H7 (cell line): ENCODE measurements at regions not wholly inside any gene's neighbourhood (a gene's known extent, or its start where the extent isn't known, plus 50 kb on each side); places are given as distances from the start of the nearest gene placed in this dataset.

Source experiments
- DNase-seq: peaks from one replicate; pipeline ENCODE4 v3.0.0; 2012
- H3K27me3 ChIP-seq: 2 replicates; pipeline ENCODE4 v1.6.0; 2011; ENCODE audit warnings: mild to moderate bottlenecking, low read length; ENCODE audit not compliant: control insufficient read depth, insufficient read depth
- H3K36me3 ChIP-seq: replicated peaks from 2 replicates; pipeline ENCODE4 v1.5.1; 2011; ENCODE audit warnings: low read length; ENCODE audit not compliant: control insufficient read depth, insufficient read depth
- H3K4me3 ChIP-seq: 2 replicates; pipeline ENCODE4 v1.5.1; 2011; ENCODE audit warnings: low read depth, mild to moderate bottlenecking, control low read depth, low read length, moderate library complexity; ENCODE audit not compliant: insufficient read depth

GRCh38 chr11:45063669-45064068 lies 82.8 kb upstream of the PRDM11 start:
- no peaks in the 10 kb centered on the region for H3K27me3 ChIP-seq
- no peak for DNase-seq
- no peaks in the 10 kb centered on the region for H3K36me3 ChIP-seq
- no peak overlapping the region for H3K4me3 ChIP-seq

GRCh38 chr11:45067966-45068365 lies 78.5 kb upstream of the PRDM11 start:
- no peaks in the 10 kb centered on the region for H3K36me3 ChIP-seq
- no peak overlapping the region for H3K4me3 ChIP-seq
- no peaks in the 10 kb centered on the region; the same call in 1 of the 2 replicates for H3K27me3 ChIP-seq
- DNase-seq, result no peak

- no peaks in the 10 kb centered on the region for H3K36me3 ChIP-seq
- no peak for DNase-seq
- H3K27me3 ChIP-seq, result peaks cover 2% of the 10 kb centered on the region; the same call in 1 of the 2 replicates
Measured at GRCh38 chr11:45071232-45071631, 75.2 kb upstream of the PRDM11 start.

GRCh38 chr11:45073685-45074141 lies 72.7 kb upstream of the PRDM11 start:
- Histone ChIP-seq H3K27me3 (peaks cover 2% of the 10 kb centered on the region; the same call in 1 of the 2 replicates), H3K4me3 (no peak overlapping the region), H3K36me3 (no peaks in the 10 kb centered on the region)
- DNase-seq, result no peak

More at GRCh38 chr11:45071232-45071631, 75.2 kb upstream of the PRDM11 start:
- no peak overlapping the region for H3K4me3 ChIP-seq

- 0 out of 2 replicates have a peak, but pooled peaks cover 2% of the 10 kb centered on the region for H3K27me3 ChIP-seq
- DNase-seq, result no peak
Measured at GRCh38 chr11:45075519-45075918, 70.9 kb upstream of the PRDM11 start.

GRCh38 chr11:45075952-45076351 lies 70.5 kb upstream of the PRDM11 start:
- 0 out of 2 replicates have a peak, but pooled peaks cover 2% of the 10 kb centered on the region for H3K27me3 ChIP-seq
- no peak for DNase-seq
- H3K4me3 ChIP-seq, result no peak overlapping the region

More at GRCh38 chr11:45075519-45075918, 70.9 kb upstream of the PRDM11 start:
- H3K4me3 ChIP-seq, result no peak overlapping the region
- no peaks in the 10 kb centered on the region for H3K36me3 ChIP-seq

GRCh38 chr11:45076761-45077160 lies 69.7 kb upstream of the PRDM11 start:
- Histone ChIP-seq H3K4me3 (no peak overlapping the region), H3K36me3 (no peaks in the 10 kb centered on the region), H3K27me3 (0 out of 2 replicates have a peak, but pooled peaks cover 2% of the 10 kb centered on the region)
- no peak for DNase-seq

More at GRCh38 chr11:45075952-45076351, 70.5 kb upstream of the PRDM11 start:
- H3K36me3 ChIP-seq, result no peaks in the 10 kb centered on the region

- no peak overlapping the region for H3K4me3 ChIP-seq
- no peak for DNase-seq
- 0 out of 2 replicates have a peak, but pooled peaks cover 2% of the 10 kb centered on the region for H3K27me3 ChIP-seq
- H3K36me3 ChIP-seq, result no peaks in the 10 kb centered on the region
Measured at GRCh38 chr11:45078236-45079074, 68.0 kb upstream of the PRDM11 start.

GRCh38 chr11:45079075-45079444 lies 67.4 kb upstream of the PRDM11 start:
- Histone ChIP-seq H3K27me3 (0 out of 2 replicates have a peak, but pooled peaks cover 2% of the 10 kb centered on the region), H3K4me3 (no peak overlapping the region), H3K36me3 (no peaks in the 10 kb centered on the region)
- DNase-seq, result peak; percentile 61

GRCh38 chr11:45079567-45079942 lies 66.9 kb upstream of the PRDM11 start:
- Histone ChIP-seq H3K4me3 (no peak overlapping the region), H3K36me3 (no peaks in the 10 kb centered on the region), H3K27me3 (0 out of 2 replicates have a peak, but pooled peaks cover 2% of the 10 kb centered on the region)
- no peak for DNase-seq

- H3K27me3 ChIP-seq, result 0 out of 2 replicates have a peak, but pooled peaks cover 2% of the 10 kb centered on the region
- H3K36me3 ChIP-seq, result no peaks in the 10 kb centered on the region
- DNase-seq, result peak; percentile 38
- no peak overlapping the region for H3K4me3 ChIP-seq
Measured at GRCh38 chr11:45079943-45080719, 66.3 kb upstream of the PRDM11 start.

GRCh38 chr11:45082744-45083543 lies 63.5 kb upstream of the PRDM11 start:
- H3K36me3 ChIP-seq, result no peaks in the 10 kb centered on the region
- H3K27me3 ChIP-seq, result no peaks in the 10 kb centered on the region
- peak; percentile 73 for DNase-seq
- no peak overlapping the region for H3K4me3 ChIP-seq

GRCh38 chr11:45083544-45084087 lies 62.8 kb upstream of the PRDM11 start:
- peak; percentile 88 for DNase-seq
- H3K27me3 ChIP-seq, result no peaks in the 10 kb centered on the region
- no peaks in the 10 kb centered on the region for H3K36me3 ChIP-seq
- no peak overlapping the region for H3K4me3 ChIP-seq
